HG03520 (cell line): ENCODE measurements at regions not wholly inside any gene's neighbourhood (a gene's known extent, or its start where the extent isn't known, plus 50 kb on each side); places are given as distances from the start of the nearest gene placed in this dataset.

ENCODE experiments used
- ATAC-seq: cut with Tn5 transposase; IDR thresholded peaks from one replicate; pipeline ENCODE4 v1.9.1; 2021; ENCODE audit warnings: mild to moderate bottlenecking, moderate library complexity; ENCODE audit not compliant: unreplicated experiment

- no peak for ATAC-seq
Observed at GRCh38 chr12:93127582-93128331, 198.7 kb upstream of the EEA1 start.

GRCh38 chr12:93128332-93128707, 199.2 kb upstream of the EEA1 start:
- ATAC-seq = no peak

- ATAC-seq = no peak
Observed at GRCh38 chr12:93130366-93131054, 201.4 kb upstream of the EEA1 start.

GRCh38 chr12:93133361-93133760, 204.3 kb upstream of the EEA1 start:
- no peak for ATAC-seq

- ATAC-seq = no peak
Observed at GRCh38 chr12:93134175-93134890, 205.2 kb upstream of the EEA1 start.

- no peak for ATAC-seq
Observed at GRCh38 chr12:93134893-93135285, 205.8 kb upstream of the EEA1 start.

GRCh38 chr12:93135286-93136239, 206.5 kb upstream of the EEA1 start:
- ATAC-seq = no peak

GRCh38 chr12:93136253-93137055, 207.4 kb upstream of the EEA1 start:
- no peak for ATAC-seq

GRCh38 chr12:93137656-93138612, 208.8 kb upstream of the EEA1 start:
- peak; percentile 52 for ATAC-seq

- no peak for ATAC-seq
Observed at GRCh38 chr12:93139028-93139665, 210.1 kb upstream of the EEA1 start.

GRCh38 chr12:93140325-93140724, 211.2 kb upstream of the EEA1 start:
- no peak for ATAC-seq

- no peak for ATAC-seq
Observed at GRCh38 chr12:93140801-93141200, 211.7 kb upstream of the EEA1 start.

- no peak for ATAC-seq
Observed at GRCh38 chr12:93142881-93143280, 213.8 kb upstream of the EEA1 start.

- ATAC-seq = no peak
Observed at GRCh38 chr12:93144109-93144508, 215.0 kb upstream of the EEA1 start.

- no peak for ATAC-seq
Observed at GRCh38 chr12:93145086-93145485, 216.0 kb upstream of the EEA1 start.

GRCh38 chr12:93146263-93146939, 217.3 kb upstream of the EEA1 start:
- ATAC-seq = no peak

GRCh38 chr12:93146970-93147369, 217.9 kb upstream of the EEA1 start:
- ATAC-seq = no peak

- no peak for ATAC-seq
Observed at GRCh38 chr12:93148412-93148811, 219.3 kb upstream of the EEA1 start.
